Activated CD4-positive, alpha-beta T cell treated with anti-CD3 and anti-CD28 coated beads, Interleukin-2, Interleukin-6, amounts not matched to agents 100 ng/mL and 50 ng/mL, durations not matched to agents 16 hours and 8 hours (primary cell): ENCODE measurements at regions not wholly inside any gene's neighbourhood (a gene's known extent, or its start where the extent isn't known, plus 50 kb on each side); places are given as distances from the start of the nearest gene placed in this dataset.
"Not testable (repeated sequence)": the region's sequence is repeated elsewhere in the genome, so short reads cannot be mapped to it uniquely, and the experiment has no call there.

ENCODE experiments used
- DNase-seq: peaks from one replicate; pipeline ENCODE4 v3.0.0-alpha.2; 2020

- DNase-seq: no peak
Measured at GRCh38 chr11:69205743-69206612, 50.2 kb downstream of the SMIM38 start.

- DNase-seq: not testable (repeated sequence)
Measured at GRCh38 chr11:69206613-69206965, 50.9 kb downstream of the SMIM38 start.

- no peak for DNase-seq
Measured at GRCh38 chr11:69207165-69207889, 51.6 kb downstream of the SMIM38 start.

GRCh38 chr11:69208190-69209037 is 52.7 kb downstream of the SMIM38 start:
- no peak for DNase-seq

- DNase-seq: no peak
Measured at GRCh38 chr11:69209038-69209350, 53.3 kb downstream of the SMIM38 start.

- DNase-seq: no peak
Measured at GRCh38 chr11:69209421-69210309, 53.9 kb downstream of the SMIM38 start.

- DNase-seq: peak; percentile 3
Measured at GRCh38 chr11:69210310-69211035, 54.7 kb downstream of the SMIM38 start.

- DNase-seq: no peak
Measured at GRCh38 chr11:69211540-69211919, 55.8 kb downstream of the SMIM38 start.

- no peak for DNase-seq
Measured at GRCh38 chr11:69211920-69212797, 56.4 kb downstream of the SMIM38 start.

- DNase-seq: no peak
Measured at GRCh38 chr11:69212798-69213110, 57.0 kb downstream of the SMIM38 start.

- peak; percentile 30 for DNase-seq
Measured at GRCh38 chr11:69213316-69213715, 57.6 kb downstream of the SMIM38 start.

GRCh38 chr11:69213964-69214363 is 58.2 kb downstream of the SMIM38 start:
- DNase-seq: no peak

- DNase-seq: no peak
Measured at GRCh38 chr11:69215216-69215615, 59.5 kb downstream of the SMIM38 start.

- DNase-seq: no peak
Measured at GRCh38 chr11:69215784-69216415, 60.2 kb downstream of the SMIM38 start.

GRCh38 chr11:69216647-69217051 is 60.9 kb downstream of the SMIM38 start:
- no peak for DNase-seq

GRCh38 chr11:69217276-69218105 is 61.8 kb downstream of the SMIM38 start:
- no peak for DNase-seq

- DNase-seq: no peak
Measured at GRCh38 chr11:69218271-69218682, 62.5 kb downstream of the SMIM38 start.

- DNase-seq: no peak
Measured at GRCh38 chr11:69218946-69219720, 63.4 kb downstream of the SMIM38 start.

GRCh38 chr11:69219991-69220390 is 64.3 kb downstream of the SMIM38 start:
- DNase-seq: no peak
